ENCODE measurements at regions not wholly inside any gene's neighbourhood (a gene's known extent, or its start where the extent isn't known, plus 50 kb on each side); places are given as distances from the start of the nearest gene placed in this dataset.

DNA sequence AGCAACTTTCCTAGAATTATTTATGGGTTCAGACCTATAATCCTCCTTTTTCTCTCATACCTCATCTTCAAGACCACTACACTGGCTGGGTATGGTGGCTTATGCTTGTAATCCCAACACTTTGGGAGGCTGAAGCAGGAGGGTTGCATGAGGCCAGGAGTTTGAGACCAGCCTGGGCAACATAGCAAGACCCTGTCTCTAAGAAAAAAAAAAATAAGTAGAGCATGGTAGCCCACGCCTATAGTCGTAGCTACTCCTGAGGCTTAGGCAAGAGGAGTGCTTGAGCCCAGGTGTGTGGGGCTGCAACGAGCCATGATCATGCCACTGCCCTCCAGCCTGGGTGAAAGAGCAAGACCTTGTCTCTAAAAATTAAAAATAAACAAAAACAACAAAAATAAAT, 832.4 kb downstream of the PCDH18 start:
- TF ChIP-seq, protein P1, sequence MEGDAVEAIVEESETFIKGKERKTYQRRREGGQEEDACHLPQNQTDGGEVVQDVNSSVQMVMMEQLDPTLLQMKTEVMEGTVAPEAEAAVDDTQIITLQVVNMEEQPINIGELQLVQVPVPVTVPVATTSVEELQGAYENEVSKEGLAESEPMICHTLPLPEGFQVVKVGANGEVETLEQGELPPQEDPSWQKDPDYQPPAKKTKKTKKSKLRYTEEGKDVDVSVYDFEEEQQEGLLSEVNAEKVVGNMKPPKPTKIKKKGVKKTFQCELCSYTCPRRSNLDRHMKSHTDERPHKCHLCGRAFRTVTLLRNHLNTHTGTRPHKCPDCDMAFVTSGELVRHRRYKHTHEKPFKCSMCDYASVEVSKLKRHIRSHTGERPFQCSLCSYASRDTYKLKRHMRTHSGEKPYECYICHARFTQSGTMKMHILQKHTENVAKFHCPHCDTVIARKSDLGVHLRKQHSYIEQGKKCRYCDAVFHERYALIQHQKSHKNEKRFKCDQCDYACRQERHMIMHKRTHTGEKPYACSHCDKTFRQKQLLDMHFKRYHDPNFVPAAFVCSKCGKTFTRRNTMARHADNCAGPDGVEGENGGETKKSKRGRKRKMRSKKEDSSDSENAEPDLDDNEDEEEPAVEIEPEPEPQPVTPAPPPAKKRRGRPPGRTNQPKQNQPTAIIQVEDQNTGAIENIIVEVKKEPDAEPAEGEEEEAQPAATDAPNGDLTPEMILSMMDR (IDR thresholded peaks at IDR 0.05; ENCODE audit: insufficient read depth, low read length, severe bottlenecking) = no peak
- no peak for FAIRE-seq

DNA sequence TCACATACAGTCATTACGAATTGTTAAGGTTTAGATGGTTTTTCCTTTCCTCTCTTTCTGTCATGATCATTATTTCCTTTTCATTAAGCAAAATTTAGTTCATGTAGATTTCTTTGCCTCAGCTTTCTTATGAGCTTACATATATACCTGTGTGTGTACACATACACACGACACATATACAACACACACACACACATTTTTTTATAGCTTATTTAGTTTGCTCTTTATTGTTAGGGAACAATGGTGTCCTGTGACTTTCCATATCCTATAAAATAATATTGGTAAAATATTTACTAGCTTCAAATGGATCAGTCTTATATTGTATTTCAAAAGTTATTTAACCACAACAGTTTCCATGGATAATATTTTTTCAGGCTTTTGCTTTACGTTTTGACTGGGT, 840.7 kb downstream of the PCDH18 start:
- H3K4me3 ChIP-seq (ENCODE audit: low read depth, low read length) = no peak overlapping the region
- no peak for DNase-seq (ENCODE audit: low read depth)
- no peaks in the 10 kb centered on the region for H3K36me3 ChIP-seq (ENCODE audit: control insufficient read depth, insufficient read depth, low read length)
- no peak for FAIRE-seq
- TF ChIP-seq, protein P1 (IDR thresholded peaks at IDR 0.05; ENCODE audit: insufficient read depth, low read length, severe bottlenecking) = no peak
- no peaks in the 10 kb centered on the region for H3K27me3 ChIP-seq (ENCODE audit: control insufficient read depth, insufficient read depth, low read length)

More for the DNA sequence above, 832.4 kb downstream of the PCDH18 start:
- Histone ChIP-seq H3K4me3 (ENCODE audit: low read depth, low read length) (no peak overlapping the region), H3K27me3 (ENCODE audit: control insufficient read depth, insufficient read depth, low read length) (no peaks in the 10 kb centered on the region), H3K36me3 (ENCODE audit: control insufficient read depth, insufficient read depth, low read length) (no peaks in the 10 kb centered on the region)
- no peak for DNase-seq (ENCODE audit: low read depth)

DNA sequence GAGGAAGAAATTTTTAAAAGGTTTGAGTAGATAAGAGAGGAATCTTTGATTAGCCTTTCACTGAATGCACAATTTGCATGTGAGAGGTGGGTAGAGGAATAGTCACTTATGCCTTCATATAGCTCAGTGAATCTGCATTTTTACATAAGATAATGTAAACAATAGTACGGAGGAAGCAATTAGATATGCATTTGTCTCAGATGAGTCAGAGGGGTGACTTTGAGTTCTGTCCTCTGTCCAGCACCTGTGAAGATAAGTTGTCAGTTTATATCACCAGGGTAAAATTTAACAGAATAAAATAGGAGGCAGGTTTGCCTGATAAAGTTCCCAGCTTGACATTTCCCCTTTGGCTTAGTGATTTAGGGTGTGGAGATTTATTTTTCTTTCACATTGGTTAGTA, 841.9 kb downstream of the PCDH18 start:
- FAIRE-seq (no peak), DNase-seq (ENCODE audit: low read depth) (no peak)
- Histone ChIP-seq H3K36me3 (ENCODE audit: control insufficient read depth, insufficient read depth, low read length) (no peaks in the 10 kb centered on the region), H3K27me3 (ENCODE audit: control insufficient read depth, insufficient read depth, low read length) (no peaks in the 10 kb centered on the region), H3K4me3 (ENCODE audit: low read depth, low read length) (no peak overlapping the region)
- TF ChIP-seq, protein P1 (IDR thresholded peaks at IDR 0.05; ENCODE audit: insufficient read depth, low read length, severe bottlenecking) = no peak

DNA sequence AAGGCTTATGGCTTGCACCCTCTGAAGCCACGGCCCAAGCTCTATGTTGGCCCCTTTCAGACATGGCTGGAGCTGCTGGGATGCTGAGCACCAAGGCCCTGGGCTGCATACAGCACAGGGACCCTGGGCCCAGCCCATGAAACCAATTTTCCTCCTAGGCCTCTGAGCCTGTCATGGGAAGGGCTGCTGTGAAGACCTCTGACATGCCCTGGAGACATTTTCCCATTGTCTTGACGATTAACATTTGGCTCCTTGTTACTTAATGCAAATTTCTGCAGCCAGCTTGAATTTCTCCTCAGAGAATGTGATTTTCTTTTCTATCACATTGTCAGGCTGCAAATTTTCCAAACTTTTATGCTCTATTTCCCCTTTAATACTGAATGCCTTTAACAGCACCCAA, 844.7 kb downstream of the PCDH18 start:
- no peaks in the 10 kb centered on the region for H3K27me3 ChIP-seq (ENCODE audit: control insufficient read depth, insufficient read depth, low read length)
- FAIRE-seq (no peak), DNase-seq (ENCODE audit: low read depth) (no peak)
- TF ChIP-seq, protein P1 (IDR thresholded peaks at IDR 0.05; ENCODE audit: insufficient read depth, low read length, severe bottlenecking) = no peak
- H3K36me3 ChIP-seq (ENCODE audit: control insufficient read depth, insufficient read depth, low read length) = no peaks in the 10 kb centered on the region
- no peak overlapping the region for H3K4me3 ChIP-seq (ENCODE audit: low read depth, low read length)

DNA sequence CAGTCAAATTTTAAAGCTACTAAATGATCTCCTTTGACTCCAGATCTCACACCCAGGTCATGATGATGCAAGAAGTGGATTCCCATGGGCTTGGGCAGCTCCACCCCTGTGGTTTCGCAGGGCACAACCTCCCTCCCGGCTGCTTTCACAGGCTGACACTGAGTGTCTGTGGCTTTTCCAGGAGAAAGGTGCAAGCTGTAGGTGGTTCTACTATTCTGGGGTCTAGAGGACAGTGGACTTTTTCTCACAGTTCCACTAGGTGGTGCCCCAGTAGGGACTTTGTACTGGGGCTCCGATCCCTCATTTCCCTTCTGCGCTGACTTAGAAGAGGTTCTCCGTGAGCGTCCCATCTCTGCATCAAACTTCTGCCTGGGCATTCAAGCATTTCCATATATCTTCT, 845.2 kb downstream of the PCDH18 start:
- DNase-seq (ENCODE audit: low read depth) (no peak), FAIRE-seq (no peak)
- Histone ChIP-seq H3K4me3 (ENCODE audit: low read depth, low read length) (no peak overlapping the region), H3K27me3 (ENCODE audit: control insufficient read depth, insufficient read depth, low read length) (no peaks in the 10 kb centered on the region), H3K36me3 (ENCODE audit: control insufficient read depth, insufficient read depth, low read length) (no peaks in the 10 kb centered on the region)
- TF ChIP-seq, protein P1 (IDR thresholded peaks at IDR 0.05; ENCODE audit: insufficient read depth, low read length, severe bottlenecking) = no peak

DNA sequence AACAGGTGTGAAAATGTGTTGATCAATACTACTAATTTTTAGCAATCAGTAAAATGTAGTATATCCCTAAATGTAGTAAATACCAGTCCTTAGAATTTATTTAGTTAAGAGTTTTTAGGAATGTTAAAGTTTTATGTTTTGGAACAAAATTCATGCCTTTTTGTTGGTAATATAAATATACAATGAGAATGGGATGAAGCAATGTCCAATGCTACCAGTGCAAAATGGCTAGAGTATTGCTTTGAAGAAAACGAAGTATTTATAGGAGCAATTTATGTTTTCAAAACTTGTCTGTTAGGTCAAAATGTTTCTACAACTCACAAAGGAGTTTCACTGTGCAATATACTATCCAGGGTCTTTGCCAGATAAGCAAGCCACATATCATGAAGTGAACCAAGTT, 851.5 kb downstream of the PCDH18 start:
- TF ChIP-seq, protein P1 (IDR thresholded peaks at IDR 0.05; ENCODE audit: insufficient read depth, low read length, severe bottlenecking) = no peak
- H3K27me3 ChIP-seq (ENCODE audit: control insufficient read depth, insufficient read depth, low read length) = no peaks in the 10 kb centered on the region
- no peak overlapping the region for H3K4me3 ChIP-seq (ENCODE audit: low read depth, low read length)
- FAIRE-seq = no peak
- H3K36me3 ChIP-seq (ENCODE audit: control insufficient read depth, insufficient read depth, low read length) = no peaks in the 10 kb centered on the region
- DNase-seq (ENCODE audit: low read depth) = no peak
